Astrocyte (in vitro differentiated cells and primary cell): ENCODE measurements at regions not wholly inside any gene's neighbourhood (a gene's known extent, or its start where the extent isn't known, plus 50 kb on each side); places are given as distances from the start of the nearest gene placed in this dataset.

Experiments used
- DNase-seq: peaks from one replicate; pipeline ENCODE4 v3.0.0-alpha.2; 2010; ENCODE audit warnings: low read depth
- FAIRE-seq: peaks from 2 replicates; lab custom pipeline; 2011; peaks lifted over from hg19 to GRCh38; lab: Jason Lieb, UNC
- H2AFZ ChIP-seq: 2 replicates; pipeline ENCODE4 v1.6.0; 2012; ENCODE audit warnings: low read depth, low read length, inconsistent platforms
- H3K27ac ChIP-seq: 2 replicates; pipeline ENCODE4 v1.5.1; 2011; ENCODE audit warnings: low read depth, low read length, inconsistent platforms
- H3K27me3 ChIP-seq: 2 replicates; pipeline ENCODE4 v1.6.0; 2011; ENCODE audit warnings: low read length, inconsistent platforms; ENCODE audit not compliant: insufficient read depth
- H3K36me3 ChIP-seq: 2 replicates; pipeline ENCODE4 v1.5.1; 2011; ENCODE audit warnings: low read length, inconsistent platforms; ENCODE audit not compliant: insufficient read depth
- H3K4me1 ChIP-seq: 2 replicates; pipeline ENCODE4 v1.5.1; 2011; ENCODE audit warnings: low read length, inconsistent platforms; ENCODE audit not compliant: insufficient read depth
- H3K4me2 ChIP-seq: 2 replicates; pipeline ENCODE4 v1.6.0; 2012; ENCODE audit warnings: low read length, inconsistent platforms
- H3K4me3 ChIP-seq: 2 replicates; pipeline ENCODE4 v1.5.1; 2011; ENCODE audit warnings: low read depth, mild to moderate bottlenecking, low read length, inconsistent platforms; ENCODE audit not compliant: insufficient read depth
- H3K79me2 ChIP-seq: 2 replicates; pipeline ENCODE4 v1.6.0; 2012; ENCODE audit warnings: mild to moderate bottlenecking, low read length, inconsistent platforms; ENCODE audit not compliant: insufficient read depth
- H3K9ac ChIP-seq: 2 replicates; pipeline ENCODE4 v1.6.0; 2012; ENCODE audit warnings: mild to moderate bottlenecking, low read length, inconsistent platforms
- H3K9me3 ChIP-seq: 2 replicates; pipeline ENCODE4 v1.5.1; 2012; ENCODE audit warnings: low read depth, mild to moderate bottlenecking, low read length, inconsistent platforms; ENCODE audit not compliant: insufficient read depth
- H4K20me1 ChIP-seq: 2 replicates; pipeline ENCODE4 v1.6.0; 2012; ENCODE audit warnings: low read length, inconsistent platforms; ENCODE audit not compliant: insufficient read depth
- H3K27ac Mint-ChIP-seq: one replicate; pipeline ENCODE4 v1.8.0; 2021; ENCODE audit warnings: mild to moderate bottlenecking, mixed read lengths; ENCODE audit not compliant: unreplicated experiment
- H3K27me3 Mint-ChIP-seq: one replicate; pipeline ENCODE4 v1.8.0; 2021; ENCODE audit warnings: low read depth, mixed read lengths; ENCODE audit not compliant: unreplicated experiment
- H3K36me3 Mint-ChIP-seq: one replicate; pipeline ENCODE4 v1.8.0; 2021; ENCODE audit warnings: low read depth, mixed read lengths; ENCODE audit not compliant: unreplicated experiment
- H3K4me1 Mint-ChIP-seq: one replicate; pipeline ENCODE4 v1.8.0; 2021; ENCODE audit warnings: low read depth, mixed read lengths; ENCODE audit not compliant: unreplicated experiment
- H3K4me3 Mint-ChIP-seq: one replicate; pipeline ENCODE4 v1.8.0; 2021; ENCODE audit warnings: mild to moderate bottlenecking, moderate library complexity, mixed read lengths; ENCODE audit not compliant: unreplicated experiment
- H3K9me3 Mint-ChIP-seq: one replicate; pipeline ENCODE4 v1.8.0; 2021; ENCODE audit warnings: mild to moderate bottlenecking, mixed read lengths; ENCODE audit not compliant: unreplicated experiment
- EZH2 ChIP-seq: IDR thresholded peaks from 2 replicates; pipeline ENCODE4 v1.6.1; 2012; ENCODE audit warnings: mild to moderate bottlenecking, low read length, inconsistent platforms; ENCODE audit not compliant: insufficient read depth
- TF ChIP-seq, protein P1 (sequence below): IDR thresholded peaks from 2 replicates; pipeline ENCODE4 v1.5.1; 2011; ENCODE audit warnings: low read depth, mild to moderate bottlenecking, inconsistent platforms, low read length, moderate library complexity; ENCODE audit not compliant: insufficient read depth

DNA sequence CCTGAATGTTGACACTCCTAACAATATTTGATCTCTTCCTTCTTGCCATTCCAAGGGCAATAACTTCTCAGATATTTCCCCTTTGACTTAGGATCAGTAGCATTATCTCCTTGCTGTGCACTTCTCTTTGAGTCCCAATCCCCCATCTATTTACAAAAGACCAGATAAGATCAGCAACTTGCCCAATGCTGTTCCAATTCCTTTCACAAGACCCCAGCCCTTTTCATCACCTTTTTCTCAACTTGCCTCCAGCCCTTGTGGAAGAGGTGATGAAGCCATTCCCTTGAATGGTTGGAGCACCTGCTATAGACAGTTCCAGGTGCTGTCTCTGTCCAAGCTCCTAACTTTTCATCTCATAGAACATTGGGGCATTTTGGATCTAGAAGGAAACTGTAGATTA, 51.1 kb upstream of the ARID5B start:
- Mint-ChIP-seq H3K4me3 (no peak overlapping the region), H3K9me3 (peaks cover 2% of the 10 kb centered on the region), H3K27me3 (peaks cover 5% of the 10 kb centered on the region), H3K4me1 (peaks cover 19% of the 10 kb centered on the region), H3K36me3 (no peaks in the 10 kb centered on the region), H3K27ac (no peak overlapping the region)
- FAIRE-seq (no peak), DNase-seq (no peak)
- H2AFZ ChIP-seq, result no peak overlapping the region
- H3K4me3 ChIP-seq, result no peak overlapping the region
- H3K4me1 ChIP-seq, result peaks cover 16% of the 10 kb centered on the region
- no peaks in the 10 kb centered on the region for H3K79me2 ChIP-seq
- H3K9ac ChIP-seq, result no peak overlapping the region
- no peaks in the 10 kb centered on the region for H3K9me3 ChIP-seq
- no peaks in the 10 kb centered on the region for H3K36me3 ChIP-seq
- no peaks in the 10 kb centered on the region for H3K27me3 ChIP-seq
- no peak overlapping the region for H3K27ac ChIP-seq
- H4K20me1 ChIP-seq, result no peaks in the 10 kb centered on the region
- TF ChIP-seq, protein P1, sequence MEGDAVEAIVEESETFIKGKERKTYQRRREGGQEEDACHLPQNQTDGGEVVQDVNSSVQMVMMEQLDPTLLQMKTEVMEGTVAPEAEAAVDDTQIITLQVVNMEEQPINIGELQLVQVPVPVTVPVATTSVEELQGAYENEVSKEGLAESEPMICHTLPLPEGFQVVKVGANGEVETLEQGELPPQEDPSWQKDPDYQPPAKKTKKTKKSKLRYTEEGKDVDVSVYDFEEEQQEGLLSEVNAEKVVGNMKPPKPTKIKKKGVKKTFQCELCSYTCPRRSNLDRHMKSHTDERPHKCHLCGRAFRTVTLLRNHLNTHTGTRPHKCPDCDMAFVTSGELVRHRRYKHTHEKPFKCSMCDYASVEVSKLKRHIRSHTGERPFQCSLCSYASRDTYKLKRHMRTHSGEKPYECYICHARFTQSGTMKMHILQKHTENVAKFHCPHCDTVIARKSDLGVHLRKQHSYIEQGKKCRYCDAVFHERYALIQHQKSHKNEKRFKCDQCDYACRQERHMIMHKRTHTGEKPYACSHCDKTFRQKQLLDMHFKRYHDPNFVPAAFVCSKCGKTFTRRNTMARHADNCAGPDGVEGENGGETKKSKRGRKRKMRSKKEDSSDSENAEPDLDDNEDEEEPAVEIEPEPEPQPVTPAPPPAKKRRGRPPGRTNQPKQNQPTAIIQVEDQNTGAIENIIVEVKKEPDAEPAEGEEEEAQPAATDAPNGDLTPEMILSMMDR, result no peak
- TF ChIP-seq EZH2, result no peak
- H3K4me2 ChIP-seq, result no peak overlapping the region
